GM12878 (cell line): ENCODE measurements at regions not wholly inside any gene's neighbourhood (a gene's known extent, or its start where the extent isn't known, plus 50 kb on each side); places are given as distances from the start of the nearest gene placed in this dataset.
A peak's percentile ranks its signal among the peaks of the same experiment; 100 is the strongest.

ENCODE experiments used
- KLF5 ChIP-seq: fragments of 450-650 bp; IDR thresholded peaks from 2 replicates; pipeline ENCODE4 v1.6.1; 2014; ENCODE audit warnings: mild to moderate bottlenecking; ENCODE audit not compliant: partially characterized antibody
- LARP7 ChIP-seq: fragments of 450-650 bp; IDR thresholded peaks from 2 replicates; pipeline ENCODE4 v1.6.1; 2017; ENCODE audit warnings: mild to moderate bottlenecking
- MTA3 ChIP-seq: IDR thresholded peaks from 2 replicates; pipeline ENCODE4 v1.6.1; 2012; ENCODE audit warnings: low read length, inconsistent platforms, borderline replicate concordance
- POLR2A ChIP-seq: IDR thresholded peaks from 2 replicates; pipeline ENCODE4 v1.6.1; 2011; ENCODE audit warnings: low read depth, mild to moderate bottlenecking, low read length
- ZNF207 ChIP-seq: fragments of 450-650 bp; IDR thresholded peaks from 2 replicates; pipeline ENCODE4 v1.6.1; 2014; ENCODE audit warnings: antibody characterized with exemption, mild to moderate bottlenecking, borderline replicate concordance
- TF ChIP-seq, protein P1 (sequence below): IDR thresholded peaks from 2 replicates; pipeline ENCODE4 v1.6.1; 2011; ENCODE audit warnings: low read depth, mild to moderate bottlenecking, low read length, moderate library complexity, borderline replicate concordance; ENCODE audit errors: extremely low read depth
- TF ChIP-seq, protein P2 (sequence below), 3 experiments: IDR thresholded peaks in 2 of 3; conservative IDR thresholded peaks in 1 of 3; 2 replicates each; pipeline ENCODE4 v1.5.1; 2011; ENCODE audit warnings: low read depth in 3 of 3, low read length in 3 of 3, mild to moderate bottlenecking in 3 of 3, control low read depth in 2 of 3, moderate library complexity in 2 of 3, inconsistent platforms in 1 of 3, mixed read lengths in 1 of 3; ENCODE audit not compliant: control insufficient read depth in 2 of 3, insufficient read depth in 1 of 3; ENCODE audit errors: extremely low read depth in 1 of 3

DNA sequence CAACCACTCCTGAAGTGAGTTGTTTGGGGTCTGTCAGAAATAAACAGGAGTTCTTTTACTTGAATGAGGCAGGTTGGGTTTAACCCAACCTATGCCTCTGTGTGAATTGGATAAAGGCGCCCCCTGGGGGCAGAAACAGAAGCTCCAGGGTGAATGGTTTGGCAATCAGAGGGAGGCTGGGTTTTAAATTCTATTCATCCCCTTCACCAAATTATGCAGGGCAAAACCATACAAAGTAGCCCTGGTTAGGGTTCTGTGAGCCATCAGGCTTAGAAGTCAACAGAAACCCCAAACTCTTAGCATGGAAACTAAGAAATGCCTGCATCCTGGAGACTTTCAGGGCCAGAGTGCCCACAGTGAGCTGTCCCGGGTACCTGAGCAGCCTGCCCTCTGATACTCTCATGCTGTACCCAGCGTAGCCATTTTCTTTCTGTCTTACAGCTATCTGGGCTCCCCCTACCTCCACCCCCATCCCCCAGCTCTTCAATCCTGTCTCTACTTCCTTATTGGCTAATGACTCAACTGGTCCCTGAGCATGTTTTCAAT is 241.5 kb downstream of the ICOS start:
- no peak for TF ChIP-seq ZNF207
- TF ChIP-seq, protein P1, sequence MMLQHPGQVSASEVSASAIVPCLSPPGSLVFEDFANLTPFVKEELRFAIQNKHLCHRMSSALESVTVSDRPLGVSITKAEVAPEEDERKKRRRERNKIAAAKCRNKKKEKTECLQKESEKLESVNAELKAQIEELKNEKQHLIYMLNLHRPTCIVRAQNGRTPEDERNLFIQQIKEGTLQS, result no peak
- TF ChIP-seq, protein P2, sequence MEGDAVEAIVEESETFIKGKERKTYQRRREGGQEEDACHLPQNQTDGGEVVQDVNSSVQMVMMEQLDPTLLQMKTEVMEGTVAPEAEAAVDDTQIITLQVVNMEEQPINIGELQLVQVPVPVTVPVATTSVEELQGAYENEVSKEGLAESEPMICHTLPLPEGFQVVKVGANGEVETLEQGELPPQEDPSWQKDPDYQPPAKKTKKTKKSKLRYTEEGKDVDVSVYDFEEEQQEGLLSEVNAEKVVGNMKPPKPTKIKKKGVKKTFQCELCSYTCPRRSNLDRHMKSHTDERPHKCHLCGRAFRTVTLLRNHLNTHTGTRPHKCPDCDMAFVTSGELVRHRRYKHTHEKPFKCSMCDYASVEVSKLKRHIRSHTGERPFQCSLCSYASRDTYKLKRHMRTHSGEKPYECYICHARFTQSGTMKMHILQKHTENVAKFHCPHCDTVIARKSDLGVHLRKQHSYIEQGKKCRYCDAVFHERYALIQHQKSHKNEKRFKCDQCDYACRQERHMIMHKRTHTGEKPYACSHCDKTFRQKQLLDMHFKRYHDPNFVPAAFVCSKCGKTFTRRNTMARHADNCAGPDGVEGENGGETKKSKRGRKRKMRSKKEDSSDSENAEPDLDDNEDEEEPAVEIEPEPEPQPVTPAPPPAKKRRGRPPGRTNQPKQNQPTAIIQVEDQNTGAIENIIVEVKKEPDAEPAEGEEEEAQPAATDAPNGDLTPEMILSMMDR (IDR thresholded peaks at IDR 0.05 in 2 of 3, conservative IDR thresholded peaks at IDR 0.05 in 1 of 3; ENCODE audit: control insufficient read depth in 2 of 3, extremely low read depth in 1 of 3, insufficient read depth in 1 of 3, low read depth in 3 of 3, low read length in 3 of 3), result peak; percentile 54 to 73 (median 62)
- no peak for TF ChIP-seq MTA3
- no peak for TF ChIP-seq LARP7
- no peak for TF ChIP-seq KLF5
- TF ChIP-seq POLR2A, result no peak
